HG03442 (cell line): ENCODE measurements at regions not wholly inside any gene's neighbourhood (a gene's known extent, or its start where the extent isn't known, plus 50 kb on each side); places are given as distances from the start of the nearest gene placed in this dataset.
"Not testable (repeated sequence)": the region's sequence is repeated elsewhere in the genome, so short reads cannot be mapped to it uniquely, and the experiment has no call there.

Experiments
- ATAC-seq: cut with Tn5 transposase; IDR thresholded peaks from one replicate; pipeline ENCODE4 v1.9.1; 2021; ENCODE audit warnings: mild to moderate bottlenecking, moderate library complexity; ENCODE audit not compliant: unreplicated experiment

- ATAC-seq, result no peak
Observed at GRCh38 chr11:29495676-29496075, 521.2 kb downstream of the KCNA4 start.

GRCh38 chr11:29490938-29491337 is 525.9 kb downstream of the KCNA4 start:
- no peak for ATAC-seq

- no peak for ATAC-seq
Observed at GRCh38 chr11:29486301-29486700, 530.5 kb downstream of the KCNA4 start.

GRCh38 chr11:29485641-29486040 is 531.2 kb downstream of the KCNA4 start:
- no peak for ATAC-seq

GRCh38 chr11:29484548-29484947 is 532.3 kb downstream of the KCNA4 start:
- ATAC-seq, result no peak

- ATAC-seq, result no peak
Observed at GRCh38 chr11:29483831-29484230, 533.0 kb downstream of the KCNA4 start.

- ATAC-seq, result no peak
Observed at GRCh38 chr11:29482510-29482909, 534.3 kb downstream of the KCNA4 start.

- no peak for ATAC-seq
Observed at GRCh38 chr11:29481738-29482137, 535.1 kb downstream of the KCNA4 start.

GRCh38 chr11:29480981-29481380 is 535.8 kb downstream of the KCNA4 start:
- no peak for ATAC-seq

GRCh38 chr11:29458252-29458651 is 558.6 kb downstream of the KCNA4 start:
- ATAC-seq, result no peak

- no peak for ATAC-seq
Observed at GRCh38 chr11:29452146-29452545, 564.7 kb downstream of the KCNA4 start.

GRCh38 chr11:29449281-29450074 is 567.4 kb downstream of the KCNA4 start:
- no peak for ATAC-seq

GRCh38 chr11:29448246-29448877 is 568.5 kb downstream of the KCNA4 start:
- no peak for ATAC-seq

- no peak for ATAC-seq
Observed at GRCh38 chr11:29447821-29448220, 569.0 kb downstream of the KCNA4 start.

- ATAC-seq, result no peak
Observed at GRCh38 chr11:29446132-29446531, 570.7 kb downstream of the KCNA4 start.

- not testable (repeated sequence) for ATAC-seq
Observed at GRCh38 chr11:29445191-29445590, 571.6 kb downstream of the KCNA4 start.

GRCh38 chr11:29438815-29439214 is 578.0 kb downstream of the KCNA4 start:
- ATAC-seq, result no peak

GRCh38 chr11:29435421-29435820 is 581.4 kb downstream of the KCNA4 start:
- ATAC-seq, result no peak

GRCh38 chr11:29432719-29433325 is 584.0 kb downstream of the KCNA4 start:
- ATAC-seq, result no peak

GRCh38 chr11:29405305-29405704 is 611.5 kb downstream of the KCNA4 start:
- ATAC-seq, result no peak

GRCh38 chr11:29395555-29396072 is 621.2 kb downstream of the KCNA4 start:
- no peak for ATAC-seq

- ATAC-seq, result no peak
Observed at GRCh38 chr11:29389793-29390192, 627.0 kb downstream of the KCNA4 start.
